IMR-90 (cell line): ENCODE measurements at regions not wholly inside any gene's neighbourhood (a gene's known extent, or its start where the extent isn't known, plus 50 kb on each side); places are given as distances from the start of the nearest gene placed in this dataset.

Experiments used
- ATAC-seq: fragments of 200-7000 bp; cut with Tn5 transposase; 2 replicates; pipeline ENCODE4 v1.9.1; 2020; ENCODE audit warnings: low read depth, mild to moderate bottlenecking, moderate library complexity
- BruUV-seq: library from RNA; stranded (reverse); fragments of 400-500 nt; replicated peaks from 2 replicates; lab custom pipeline; 2021; lab: Mats Ljungman, UMichigan
- CTCF ChIA-PET: fragments of 300-600 bp; formaldehyde crosslinking; extraction: SDS; loops from one replicate; lab custom pipeline; 2021; ENCODE audit warnings: antibody characterized with exemption; lab: Yijun Ruan, JAX
- POLR2A ChIA-PET: fragments of 300-600 bp; sonication (Branson Sonifier 250); formaldehyde crosslinking; loops from one replicate; lab custom pipeline; 2022; ENCODE audit warnings: antibody characterized with exemption; ENCODE audit not compliant: unreplicated experiment; lab: Charles Lee
- DNase-seq: peaks from one replicate; pipeline ENCODE4 v3.0.0; 2013
- H2AFZ ChIP-seq: replicated peaks from 2 replicates; pipeline ENCODE3; 2013; ENCODE audit warnings: low read length, mild to moderate bottlenecking; ENCODE audit not compliant: poor library complexity
- H2AK5ac ChIP-seq: 2 replicates; pipeline ENCODE4 v1.6.1; 2013; ENCODE audit warnings: low read depth, low read length, inconsistent platforms
- H2AK9ac ChIP-seq: replicated peaks from 2 replicates; pipeline ENCODE3; 2013; ENCODE audit warnings: mild to moderate bottlenecking, low read depth, low read length, moderate library complexity; ENCODE audit not compliant: poor library complexity
- H2BK120ac ChIP-seq: 2 replicates; pipeline ENCODE4 v1.6.1; 2013; ENCODE audit warnings: low read depth, low read length, inconsistent platforms
- H2BK15ac ChIP-seq: 3 replicates; pipeline ENCODE4 v1.6.1; 2013; ENCODE audit warnings: low read depth, low read length, inconsistent platforms
- H2BK20ac ChIP-seq: 2 replicates; pipeline ENCODE4 v1.6.1; 2013; ENCODE audit warnings: low read depth, mild to moderate bottlenecking, inconsistent platforms, low read length, moderate library complexity
- H2BK5ac ChIP-seq: 2 replicates; pipeline ENCODE4 v1.6.1; 2013; ENCODE audit warnings: mild to moderate bottlenecking, low read depth, low read length, inconsistent platforms; ENCODE audit not compliant: poor library complexity, severe bottlenecking
- H3K14ac ChIP-seq: replicated peaks from 2 replicates; pipeline ENCODE4 v1.6.1; 2013; ENCODE audit warnings: low read depth, low read length, inconsistent platforms
- H3K18ac ChIP-seq: 2 replicates; pipeline ENCODE4 v1.6.1; 2013; ENCODE audit warnings: low read depth, low read length, control low read depth
- H3K23ac ChIP-seq: 2 replicates; pipeline ENCODE4 v1.6.1; 2013; ENCODE audit warnings: low read depth, low read length, inconsistent platforms
- H3K27ac ChIP-seq: 2 replicates; pipeline ENCODE4 v1.5.1; 2013; ENCODE audit warnings: mild to moderate bottlenecking, control low read depth, low read length; ENCODE audit not compliant: insufficient read depth
- H3K27me3 ChIP-seq: 2 replicates; pipeline ENCODE4 v1.6.1; 2013; ENCODE audit warnings: low read length; ENCODE audit not compliant: control insufficient read depth, insufficient read depth
- H3K36me3 ChIP-seq: 2 replicates; pipeline ENCODE4 v1.6.1; 2013; ENCODE audit warnings: low read length, mixed read lengths; ENCODE audit not compliant: control insufficient read depth, insufficient read depth
- H3K4ac ChIP-seq: 2 replicates; pipeline ENCODE4 v1.6.1; 2013; ENCODE audit warnings: low read depth, low read length, inconsistent platforms
- H3K4me1 ChIP-seq: 2 replicates; pipeline ENCODE4 v1.6.1; 2013; ENCODE audit warnings: low read length, mixed read lengths; ENCODE audit not compliant: control insufficient read depth, insufficient read depth
- H3K4me2 ChIP-seq: 2 replicates; pipeline ENCODE4 v1.6.1; 2013; ENCODE audit warnings: low read depth, mild to moderate bottlenecking, control low read depth, low read length, moderate library complexity
- H3K4me3 ChIP-seq: 2 replicates; pipeline ENCODE4 v1.5.1; 2013; ENCODE audit warnings: low read depth, mild to moderate bottlenecking, control low read depth, low read length, moderate library complexity; ENCODE audit not compliant: insufficient read depth
- H3K56ac ChIP-seq: 2 replicates; pipeline ENCODE4 v1.6.1; 2013; ENCODE audit warnings: low read length, inconsistent platforms; ENCODE audit not compliant: insufficient read depth; ENCODE audit errors: extremely low read depth
- H3K79me1 ChIP-seq, 2 experiments: 2 replicates each; pipeline ENCODE4 v1.6.1; 2013; ENCODE audit warnings: low read length in 2 of 2, inconsistent platforms in 1 of 2, low read depth in 1 of 2
- H3K9ac ChIP-seq: 2 replicates; pipeline ENCODE4 v1.6.1; 2013; ENCODE audit warnings: low read depth, low read length, control low read depth
- H3K9me1 ChIP-seq: 2 replicates; pipeline ENCODE4 v1.6.1; 2013; ENCODE audit warnings: low read length, inconsistent platforms; ENCODE audit not compliant: insufficient read depth
- H3K9me3 ChIP-seq: 2 replicates; pipeline ENCODE4 v1.6.1; 2013; ENCODE audit warnings: low read length; ENCODE audit not compliant: control insufficient read depth, insufficient read depth
- H4K20me1 ChIP-seq: 2 replicates; pipeline ENCODE4 v1.6.1; 2013; ENCODE audit warnings: low read length, inconsistent platforms; ENCODE audit not compliant: insufficient read depth
- H4K5ac ChIP-seq: 2 replicates; pipeline ENCODE4 v1.6.1; 2013; ENCODE audit warnings: mild to moderate bottlenecking, low read depth, low read length, control low read depth
- H4K8ac ChIP-seq, 2 experiments: 2 replicates each; pipeline ENCODE4 v1.6.1; 2013; ENCODE audit warnings: low read depth in 2 of 2, low read length in 2 of 2, control low read depth in 1 of 2, inconsistent platforms in 1 of 2
- H4K91ac ChIP-seq: 2 replicates; pipeline ENCODE4 v1.6.1; 2013; ENCODE audit warnings: low read depth, low read length, inconsistent platforms; ENCODE audit not compliant: insufficient read depth
- BHLHE40 ChIP-seq: fragments of 150-350 bp; IDR thresholded peaks from 2 replicates; pipeline ENCODE4 v1.6.1; 2016; ENCODE audit warnings: mild to moderate bottlenecking, low read depth, low read length
- CEBPB ChIP-seq: IDR thresholded peaks from 2 replicates; pipeline ENCODE4 v1.6.1; 2012; ENCODE audit warnings: low read depth, low read length, improper control_type of control experiment
- dilution Hi-C: fragments of 300-500 bp; cut with HindIII; formaldehyde crosslinking; loops from one replicate; pipeline ENCODE4 v1.14.3; 2018; ENCODE audit warnings: low sequenced_read_pairs; ENCODE audit not compliant: unreplicated experiment
- in situ Hi-C: fragments of 300-500 bp; cut with MboI; formaldehyde crosslinking; loops from 3 replicates; pipeline ENCODE4 v1.14.3; 2019; ENCODE audit warnings: low sequenced_read_pairs, inconsistent platforms, mixed read lengths
- intact Hi-C: fragments of 100-400 bp; cut with micrococcal nuclease; formaldehyde crosslinking; loops from 2 replicates; pipeline ENCODE4 v1.10.0; 2022

GRCh38 chr9:78644359-78644758, 347.4 kb downstream of the PSAT1 start:
- in situ Hi-C loops = no loop called here
- Histone ChIP-seq H4K20me1 (no peaks in the 10 kb centered on the region), H2AK5ac (no peak overlapping the region), H2AFZ (no peak overlapping the region), H3K56ac (no peak overlapping the region), H3K4me2 (no peak overlapping the region), H4K91ac (no peak overlapping the region), H3K9ac (no peak overlapping the region), H4K8ac (no peak overlapping the region), H3K4me3 (no peak overlapping the region), H3K14ac (no peak overlapping the region), H3K23ac (no peak overlapping the region), H2BK5ac (no peak overlapping the region), H2BK120ac (no peak overlapping the region), H3K4ac (no peak overlapping the region), H3K79me1 (no peaks in the 10 kb centered on the region), H2AK9ac (no peak overlapping the region), H2BK15ac (no peak overlapping the region), H3K4me1 (no peaks in the 10 kb centered on the region), H3K9me1 (no peaks in the 10 kb centered on the region), H3K18ac (no peak overlapping the region), H4K5ac (no peak overlapping the region), H3K36me3 (no peaks in the 10 kb centered on the region), H3K27me3 (no peaks in the 10 kb centered on the region; the same call in 1 of the 2 replicates), H2BK20ac (no peak overlapping the region), H3K27ac (no peak overlapping the region), H3K9me3 (no peaks in the 10 kb centered on the region)
- no peak for TF ChIP-seq BHLHE40
- TF ChIP-seq CEBPB = peak; percentile 83
- intact Hi-C loops = no loop called here
- DNase-seq (peak; percentile 29), ATAC-seq (no peak)
- dilution Hi-C loops = no loop called here
- BruUV-seq = no TSS peak
- ChIA-PET POLR2A (no interaction called here), CTCF (no interaction called here)
